AG04450 (cell line): ENCODE measurements at regions not wholly inside any gene's neighbourhood (a gene's known extent, or its start where the extent isn't known, plus 50 kb on each side); places are given as distances from the start of the nearest gene placed in this dataset.

Experiments used
- CTCF ChIA-PET: fragments of 300-600, 350-600 bp; formaldehyde crosslinking; extraction: SDS; loops from one replicate; lab custom pipeline; 2022; ENCODE audit warnings: antibody characterized with exemption, inconsistent platforms; lab: Charles Lee
- POLR2A ChIA-PET: fragments of 350-600 bp; formaldehyde crosslinking; extraction: SDS; loops from one replicate; lab custom pipeline; 2021; ENCODE audit warnings: antibody characterized with exemption, inconsistent platforms; lab: Yijun Ruan, JAX
- DNase-seq: peaks from one replicate; pipeline ENCODE4 v3.0.0-alpha.2; 2011; ENCODE audit warnings: low read depth, low spot score
- H3K27ac ChIP-seq: one replicate; pipeline ENCODE4 v1.5.1; 2012; ENCODE audit warnings: low read depth, low read length, control low read depth
- H3K27me3 ChIP-seq: one replicate; pipeline ENCODE4 v1.6.0; 2012; ENCODE audit warnings: low read length; ENCODE audit not compliant: control insufficient read depth, insufficient read depth
- H3K4me3 ChIP-seq: 2 replicates; pipeline ENCODE4 v1.5.1; 2011; ENCODE audit warnings: mild to moderate bottlenecking, low read depth, low read length, control low read depth
- H3K9me3 ChIP-seq: 2 replicates; pipeline ENCODE4 v1.5.1; 2012; ENCODE audit warnings: low read length; ENCODE audit not compliant: control insufficient read depth, insufficient read depth
- TF ChIP-seq, protein P1 (sequence below): IDR thresholded peaks from 2 replicates; pipeline ENCODE4 v1.5.1; 2011; ENCODE audit warnings: low read depth, low read length, control low read depth, inconsistent platforms

DNA sequence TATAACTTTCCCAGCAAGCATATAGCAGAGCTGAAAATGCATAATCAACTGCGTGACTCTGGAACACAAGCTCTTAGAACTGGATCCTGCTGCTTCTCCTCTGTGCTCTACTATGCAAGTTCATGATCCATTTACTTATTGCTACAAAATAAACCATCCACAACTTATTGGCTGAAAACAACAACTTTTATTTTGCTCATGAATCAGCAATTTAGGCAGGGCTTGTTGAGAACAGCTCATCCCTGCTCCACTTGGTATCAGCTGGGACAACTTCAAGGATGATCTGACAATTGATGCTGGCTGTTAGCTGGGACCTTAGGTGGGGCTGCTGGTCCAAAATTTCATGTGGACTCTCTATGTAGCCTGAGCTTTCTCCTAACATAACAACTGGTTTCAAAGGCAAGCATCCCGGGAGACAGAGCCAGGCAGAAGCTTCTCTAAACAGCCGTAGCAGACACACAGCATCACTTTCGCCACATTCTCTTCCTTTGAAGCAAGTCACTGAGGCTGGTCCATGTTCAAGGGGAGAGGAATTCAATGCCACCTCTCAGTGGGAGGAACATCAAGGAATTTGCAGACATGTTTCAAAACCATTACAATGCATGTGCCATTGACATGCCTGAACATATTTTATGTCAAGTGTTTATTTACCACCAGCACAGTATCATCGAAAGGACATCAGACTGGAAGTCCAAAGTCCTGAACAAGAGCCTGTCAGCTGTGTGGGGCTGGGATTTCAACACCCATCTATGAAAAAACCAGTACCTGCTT, 153.1 kb upstream of the PKDCC start:
- peaks cover 13% of the 10 kb centered on the region for H3K27me3 ChIP-seq
- ChIA-PET POLR2A (interaction anchor here (0.5 kb wide), 1 partner anchor 16 kb away, joined by 4 read pairs; no protein-coding TSS in a partner anchor), CTCF (interaction anchor here (0.9 to 2.0 kb wide), 2 partner anchors 41 to 192 kb away, joined by 4 to 5 read pairs; no protein-coding TSS in a partner anchor)
- no peak for DNase-seq
- TF ChIP-seq, protein P1, sequence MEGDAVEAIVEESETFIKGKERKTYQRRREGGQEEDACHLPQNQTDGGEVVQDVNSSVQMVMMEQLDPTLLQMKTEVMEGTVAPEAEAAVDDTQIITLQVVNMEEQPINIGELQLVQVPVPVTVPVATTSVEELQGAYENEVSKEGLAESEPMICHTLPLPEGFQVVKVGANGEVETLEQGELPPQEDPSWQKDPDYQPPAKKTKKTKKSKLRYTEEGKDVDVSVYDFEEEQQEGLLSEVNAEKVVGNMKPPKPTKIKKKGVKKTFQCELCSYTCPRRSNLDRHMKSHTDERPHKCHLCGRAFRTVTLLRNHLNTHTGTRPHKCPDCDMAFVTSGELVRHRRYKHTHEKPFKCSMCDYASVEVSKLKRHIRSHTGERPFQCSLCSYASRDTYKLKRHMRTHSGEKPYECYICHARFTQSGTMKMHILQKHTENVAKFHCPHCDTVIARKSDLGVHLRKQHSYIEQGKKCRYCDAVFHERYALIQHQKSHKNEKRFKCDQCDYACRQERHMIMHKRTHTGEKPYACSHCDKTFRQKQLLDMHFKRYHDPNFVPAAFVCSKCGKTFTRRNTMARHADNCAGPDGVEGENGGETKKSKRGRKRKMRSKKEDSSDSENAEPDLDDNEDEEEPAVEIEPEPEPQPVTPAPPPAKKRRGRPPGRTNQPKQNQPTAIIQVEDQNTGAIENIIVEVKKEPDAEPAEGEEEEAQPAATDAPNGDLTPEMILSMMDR: no peak
- no peak overlapping the region for H3K4me3 ChIP-seq
- H3K9me3 ChIP-seq: no peaks in the 10 kb centered on the region
- no peak overlapping the region for H3K27ac ChIP-seq

DNA sequence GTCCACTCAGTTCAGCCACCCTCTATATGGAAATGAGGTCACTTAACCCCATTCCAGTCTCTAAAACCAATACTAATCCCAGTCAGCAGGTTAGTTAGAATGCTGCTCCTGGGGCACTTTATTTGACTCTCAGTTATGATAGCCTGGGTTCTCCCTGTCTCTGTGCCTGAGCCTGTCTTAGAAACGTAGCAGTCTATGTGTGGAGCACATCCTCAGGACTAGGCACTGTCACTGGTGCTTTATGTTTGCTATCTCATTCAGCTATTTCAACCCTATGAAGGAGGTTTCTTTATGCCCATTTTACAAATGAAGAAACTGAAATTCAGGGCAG, 152.5 kb upstream of the PKDCC start:
- DNase-seq: no peak
- ChIA-PET POLR2A (no interaction called here), CTCF (interaction anchor here (0.9 to 2.0 kb wide), 2 partner anchors 42 to 191 kb away, joined by 4 to 5 read pairs; no protein-coding TSS in a partner anchor)
- no peak overlapping the region for H3K27ac ChIP-seq
- no peak overlapping the region for H3K4me3 ChIP-seq
- H3K9me3 ChIP-seq: no peaks in the 10 kb centered on the region
- H3K27me3 ChIP-seq: peaks cover 13% of the 10 kb centered on the region
- TF ChIP-seq, protein P1: no peak

DNA sequence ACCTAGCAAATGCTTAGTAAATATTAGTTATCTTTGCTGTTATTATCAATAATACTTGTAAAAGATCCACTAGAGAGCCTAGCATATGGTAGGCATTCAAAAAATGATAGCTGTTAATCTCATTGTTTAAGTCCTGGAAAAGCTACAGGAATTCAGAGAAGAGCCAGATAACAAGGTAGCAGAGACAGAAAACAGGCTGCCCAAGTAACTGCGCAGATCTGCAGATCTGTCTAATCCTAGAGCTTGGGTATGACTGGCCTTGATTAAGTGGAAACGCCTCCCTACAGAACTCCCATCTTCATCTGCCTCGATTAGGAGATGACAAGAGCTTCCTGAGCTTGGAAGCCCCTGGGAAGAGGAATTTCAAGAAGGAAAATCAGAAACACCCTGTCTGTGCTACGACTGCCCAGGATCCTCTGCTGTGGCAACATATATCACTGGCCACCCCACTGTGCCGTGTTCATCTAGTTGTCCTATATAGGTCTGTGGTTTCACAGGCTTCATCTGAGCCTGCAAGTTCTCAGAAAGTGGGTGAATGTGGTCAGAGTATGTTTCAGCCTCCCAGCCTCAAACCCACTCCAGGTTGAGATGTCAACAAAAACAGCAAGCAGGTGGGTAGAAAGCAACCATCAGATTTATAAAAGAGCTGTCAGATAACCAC, 151.5 kb upstream of the PKDCC start:
- no peak for DNase-seq
- ChIA-PET POLR2A (interaction anchor here (0.6 kb wide), 2 partner anchors 10 to 151 kb away, joined by 3 to 6 read pairs; partner anchors contain the start of gene PKDCC), CTCF (interaction anchor here (1.0 to 2.0 kb wide), 3 partner anchors 26 to 191 kb away, joined by 3 to 5 read pairs (median 3); no protein-coding TSS in a partner anchor)

DNA sequence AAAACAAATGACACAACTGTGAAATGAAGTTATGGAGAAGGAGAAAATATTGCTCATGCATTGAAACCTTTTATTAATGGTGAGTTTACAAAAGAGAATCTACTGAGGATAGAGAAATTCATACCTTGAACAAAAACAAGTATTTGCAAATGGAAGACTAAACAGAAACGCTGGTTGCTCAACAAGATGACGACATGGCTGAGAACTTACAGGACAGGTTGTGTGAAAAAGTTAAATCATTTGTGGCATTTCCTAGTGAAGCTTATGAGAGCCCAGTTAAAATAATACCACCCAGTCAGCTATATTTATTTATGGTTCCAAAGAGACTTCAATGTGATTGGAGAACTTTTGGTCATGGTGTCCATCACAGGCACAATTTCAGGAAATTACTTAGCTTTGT, 148.6 kb upstream of the PKDCC start:
- no peak overlapping the region for H3K27ac ChIP-seq
- H3K4me3 ChIP-seq: no peak overlapping the region
- H3K27me3 ChIP-seq: peaks cover 9% of the 10 kb centered on the region
- no peak for DNase-seq
- no peaks in the 10 kb centered on the region for H3K9me3 ChIP-seq
- CTCF ChIA-PET: interaction anchor here (0.6 to 2.5 kb wide), 4 partner anchors 29 to 187 kb away, joined by 3 to 10 read pairs (median 6); no protein-coding TSS in a partner anchor
- TF ChIP-seq, protein P1: no peak
- POLR2A ChIA-PET: interaction anchor here (0.7 to 1.7 kb wide), 3 partner anchors 17 to 185 kb away, joined by 4 to 5 read pairs (median 4); partner anchors contain the start of gene PKDCC

More for the DNA sequence above, 151.5 kb upstream of the PKDCC start:
- peaks cover 13% of the 10 kb centered on the region for H3K27me3 ChIP-seq
- H3K4me3 ChIP-seq: no peak overlapping the region
- TF ChIP-seq, protein P1: no peak
- H3K27ac ChIP-seq: peak overlapping the region; percentile 35
- no peaks in the 10 kb centered on the region for H3K9me3 ChIP-seq
